ENCODE measurements at regions not wholly inside any gene's neighbourhood (a gene's known extent, or its start where the extent isn't known, plus 50 kb on each side); places are given as distances from the start of the nearest gene placed in this dataset.

DNA sequence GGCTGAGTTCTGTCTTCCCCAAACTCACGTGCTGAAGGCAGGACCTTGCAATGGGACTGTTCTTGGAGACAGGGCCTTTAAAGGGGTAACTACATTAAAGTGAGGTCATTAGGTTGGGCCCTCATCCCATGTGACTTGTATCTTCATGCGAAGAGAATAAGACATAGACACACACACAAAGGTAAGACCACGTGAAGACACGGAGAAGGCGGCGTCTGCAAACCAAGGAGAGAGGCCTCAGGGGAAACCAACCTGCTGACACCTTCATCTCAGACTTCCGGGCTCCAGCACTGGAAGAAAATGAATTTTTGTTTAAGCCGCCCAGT, 50.7 kb upstream of the KCNMB1 start:
- TF ChIP-seq, protein P1, sequence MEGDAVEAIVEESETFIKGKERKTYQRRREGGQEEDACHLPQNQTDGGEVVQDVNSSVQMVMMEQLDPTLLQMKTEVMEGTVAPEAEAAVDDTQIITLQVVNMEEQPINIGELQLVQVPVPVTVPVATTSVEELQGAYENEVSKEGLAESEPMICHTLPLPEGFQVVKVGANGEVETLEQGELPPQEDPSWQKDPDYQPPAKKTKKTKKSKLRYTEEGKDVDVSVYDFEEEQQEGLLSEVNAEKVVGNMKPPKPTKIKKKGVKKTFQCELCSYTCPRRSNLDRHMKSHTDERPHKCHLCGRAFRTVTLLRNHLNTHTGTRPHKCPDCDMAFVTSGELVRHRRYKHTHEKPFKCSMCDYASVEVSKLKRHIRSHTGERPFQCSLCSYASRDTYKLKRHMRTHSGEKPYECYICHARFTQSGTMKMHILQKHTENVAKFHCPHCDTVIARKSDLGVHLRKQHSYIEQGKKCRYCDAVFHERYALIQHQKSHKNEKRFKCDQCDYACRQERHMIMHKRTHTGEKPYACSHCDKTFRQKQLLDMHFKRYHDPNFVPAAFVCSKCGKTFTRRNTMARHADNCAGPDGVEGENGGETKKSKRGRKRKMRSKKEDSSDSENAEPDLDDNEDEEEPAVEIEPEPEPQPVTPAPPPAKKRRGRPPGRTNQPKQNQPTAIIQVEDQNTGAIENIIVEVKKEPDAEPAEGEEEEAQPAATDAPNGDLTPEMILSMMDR (IDR thresholded peaks at IDR 0.05; ENCODE audit: insufficient read depth, low read depth, low read length): no peak
- no peak overlapping the region for H3K4me3 ChIP-seq (ENCODE audit: low read depth, low read length)

DNA sequence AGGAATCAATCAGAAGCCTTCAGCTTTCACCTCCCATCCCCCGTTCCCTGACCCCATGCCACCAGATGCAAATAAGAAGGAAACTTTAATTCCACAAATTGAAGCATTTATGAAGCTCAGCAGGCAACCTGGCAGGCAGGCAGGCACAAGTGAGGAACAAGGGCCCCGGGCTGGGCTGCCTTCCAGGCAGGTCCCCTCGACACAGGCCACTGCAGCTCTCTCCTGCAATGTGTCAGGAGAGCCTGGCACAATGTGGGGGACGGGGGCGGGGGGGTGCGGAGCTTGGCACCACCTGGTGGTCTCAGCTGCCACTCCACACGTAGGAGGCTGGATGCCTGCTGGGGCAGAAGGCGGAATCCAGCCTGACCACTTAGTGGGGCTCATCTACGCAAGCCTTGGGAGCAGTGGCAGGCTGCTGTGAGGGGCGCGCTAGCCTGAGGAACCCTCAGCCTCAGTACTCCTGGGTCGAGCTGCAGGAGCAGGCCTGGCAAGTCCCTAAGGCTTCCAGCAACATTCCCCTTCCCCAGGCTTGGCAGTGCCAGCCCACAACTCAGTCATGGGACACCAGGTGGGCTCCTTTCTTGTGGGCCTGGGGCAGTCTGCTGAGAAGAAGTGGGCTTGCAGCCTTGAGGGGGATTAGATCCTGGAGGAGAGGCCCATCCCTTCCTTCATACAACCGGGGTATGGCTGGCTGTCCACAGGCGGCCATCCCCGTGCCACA, 50.2 kb upstream of the KCNMB1 start:
- no peak overlapping the region for H3K4me3 ChIP-seq (ENCODE audit: low read depth, low read length)
- TF ChIP-seq, protein P1 (IDR thresholded peaks at IDR 0.05; ENCODE audit: insufficient read depth, low read depth, low read length): no peak
- no peak for DNase-seq (ENCODE audit: low read depth)

More for the DNA sequence above, 50.7 kb upstream of the KCNMB1 start:
- DNase-seq (ENCODE audit: low read depth): no peak
